ENCODE measurements at regions not wholly inside any gene's neighbourhood (a gene's known extent, or its start where the extent isn't known, plus 50 kb on each side); places are given as distances from the start of the nearest gene placed in this dataset.
A peak's percentile ranks its signal among the peaks of the same experiment; 100 is the strongest.
"Not testable (repeated sequence)": the region's sequence is repeated elsewhere in the genome, so short reads cannot be mapped to it uniquely, and the experiment has no call there.

GRCh38 chrX:132302687-132303086 lies 83.4 kb upstream of the RAP2C start:
- H3K27me3 Mint-ChIP-seq; DNase-seq; ATAC-seq; H3K4me1 Mint-ChIP-seq; H3K9me3 Mint-ChIP-seq (ENCODE audit: low read depth); H3K36me3 Mint-ChIP-seq; H3K27ac Mint-ChIP-seq; H3K4me3 Mint-ChIP-seq; CTCF ChIA-PET: not testable (repeated sequence)

GRCh38 chrX:132294776-132295495 lies 75.7 kb upstream of the RAP2C start:
- Mint-ChIP-seq H3K27ac (no peak overlapping the region), H3K9me3 (ENCODE audit: low read depth) (peaks cover 2% of the 10 kb centered on the region), H3K4me1 (peaks cover 3% of the 10 kb centered on the region), H3K36me3 (no peaks in the 10 kb centered on the region), H3K27me3 (no peaks in the 10 kb centered on the region), H3K4me3 (no peak overlapping the region)
- CTCF ChIA-PET = interaction anchor here (2.7 kb wide), 1 partner anchor 319 kb away, joined by 27 read pairs; no protein-coding TSS in a partner anchor
- ATAC-seq = no peak
- no peak for DNase-seq

- Mint-ChIP-seq H3K36me3 (no peaks in the 10 kb centered on the region), H3K4me3 (no peak overlapping the region), H3K27me3 (no peaks in the 10 kb centered on the region), H3K27ac (no peak overlapping the region), H3K4me1 (peaks cover 3% of the 10 kb centered on the region), H3K9me3 (ENCODE audit: low read depth) (no peaks in the 10 kb centered on the region)
- no peak for ATAC-seq
- CTCF ChIA-PET = interaction anchor here (0.6 to 2.7 kb wide), 3 partner anchors 202 to 337 kb away, joined by 3 to 27 read pairs (median 12); no protein-coding TSS in a partner anchor
- DNase-seq = no peak
These were observed 74.9 kb upstream of the RAP2C start for GRCh38 chrX:132294192-132294591.

GRCh38 chrX:132292793-132293192 lies 73.5 kb upstream of the RAP2C start:
- no peaks in the 10 kb centered on the region for H3K36me3 Mint-ChIP-seq
- DNase-seq = peak; percentile 39
- peaks cover 3% of the 10 kb centered on the region for H3K4me1 Mint-ChIP-seq
- no peak overlapping the region for H3K4me3 Mint-ChIP-seq
- CTCF ChIA-PET = interaction anchor here (0.7 to 2.7 kb wide), 12 partner anchors 20 to 338 kb away, joined by 3 to 27 read pairs (median 4); no protein-coding TSS in a partner anchor
- H3K9me3 Mint-ChIP-seq (ENCODE audit: low read depth) = no peaks in the 10 kb centered on the region
- H3K27ac Mint-ChIP-seq = no peak overlapping the region
- H3K27me3 Mint-ChIP-seq = no peaks in the 10 kb centered on the region
- no peak for ATAC-seq

- no peak overlapping the region for H3K27ac Mint-ChIP-seq
- H3K9me3 Mint-ChIP-seq (ENCODE audit: low read depth) = no peaks in the 10 kb centered on the region
- ATAC-seq = no peak
- CTCF ChIA-PET = no interaction called here
- no peaks in the 10 kb centered on the region for H3K36me3 Mint-ChIP-seq
- no peaks in the 10 kb centered on the region for H3K4me1 Mint-ChIP-seq
- DNase-seq = no peak
- H3K27me3 Mint-ChIP-seq = no peaks in the 10 kb centered on the region
- H3K4me3 Mint-ChIP-seq = no peak overlapping the region
These were observed 58.8 kb upstream of the RAP2C start for GRCh38 chrX:132277953-132278614.

- H3K36me3 Mint-ChIP-seq = no peaks in the 10 kb centered on the region
- no peaks in the 10 kb centered on the region for H3K9me3 Mint-ChIP-seq (ENCODE audit: low read depth)
- no peak for ATAC-seq
- H3K4me3 Mint-ChIP-seq = no peak overlapping the region
- H3K4me1 Mint-ChIP-seq = peaks cover 14% of the 10 kb centered on the region
- no peak for DNase-seq
- CTCF ChIA-PET = interaction anchor here (0.7 kb wide), 1 partner anchor 20 kb away, joined by 3 read pairs; no protein-coding TSS in a partner anchor
- H3K27ac Mint-ChIP-seq = no peak overlapping the region
- H3K27me3 Mint-ChIP-seq = no peaks in the 10 kb centered on the region
These were observed 53.6 kb upstream of the RAP2C start for GRCh38 chrX:132272826-132273225.

GRCh38 chrX:132271311-132271778 lies 52.1 kb upstream of the RAP2C start:
- Mint-ChIP-seq H3K36me3 (no peaks in the 10 kb centered on the region), H3K4me1 (peaks cover 20% of the 10 kb centered on the region), H3K9me3 (ENCODE audit: low read depth) (no peaks in the 10 kb centered on the region), H3K4me3 (no peak overlapping the region), H3K27ac (no peak overlapping the region), H3K27me3 (no peaks in the 10 kb centered on the region)
- no peak for ATAC-seq
- CTCF ChIA-PET = no interaction called here
- no peak for DNase-seq

- DNase-seq (no peak), ATAC-seq (no peak)
- Mint-ChIP-seq H3K36me3 (no peaks in the 10 kb centered on the region), H3K27ac (no peak overlapping the region), H3K4me1 (peaks cover 20% of the 10 kb centered on the region), H3K4me3 (no peak overlapping the region), H3K27me3 (no peaks in the 10 kb centered on the region), H3K9me3 (ENCODE audit: low read depth) (no peaks in the 10 kb centered on the region)
- CTCF ChIA-PET = no interaction called here
These were observed 51.5 kb upstream of the RAP2C start for GRCh38 chrX:132270699-132271098.

GRCh38 chrX:132270021-132270420 lies 50.8 kb upstream of the RAP2C start:
- Mint-ChIP-seq H3K9me3 (ENCODE audit: low read depth) (no peaks in the 10 kb centered on the region), H3K4me1 (peaks cover 20% of the 10 kb centered on the region), H3K4me3 (no peak overlapping the region), H3K36me3 (no peaks in the 10 kb centered on the region), H3K27me3 (no peaks in the 10 kb centered on the region), H3K27ac (no peak overlapping the region)
- ATAC-seq (no peak), DNase-seq (no peak)
- CTCF ChIA-PET = no interaction called here

All from activated CD8-positive, alpha-beta memory T cell treated with anti-CD3 and anti-CD28 coated beads, Interleukin-2, amount 10 ng/mL, durations not matched to agents 7 days and 5 days (primary cell).